ENCODE measurements at regions not wholly inside any gene's neighbourhood (a gene's known extent, or its start where the extent isn't known, plus 50 kb on each side); places are given as distances from the start of the nearest gene placed in this dataset.

GRCh38 chr7:45976485-45976856 lies 55.4 kb upstream of the IGFBP3 start:
- TF ChIP-seq CTCF (IDR thresholded peaks at IDR 0.05) (no peak), POLR2A (IDR thresholded peaks at IDR 0.05) (no peak)
